Ishikawa (cell line): ENCODE measurements at regions not wholly inside any gene's neighbourhood (a gene's known extent, or its start where the extent isn't known, plus 50 kb on each side); places are given as distances from the start of the nearest gene placed in this dataset.

Experiments
- CEBPB ChIP-seq: IDR thresholded peaks from 2 replicates; pipeline ENCODE4 v1.6.1; 2012
- CREB1 ChIP-seq: IDR thresholded peaks from 2 replicates; pipeline ENCODE4 v1.6.1; 2012; ENCODE audit warnings: low read depth
- EGR1 ChIP-seq: IDR thresholded peaks from 2 replicates; pipeline ENCODE4 v1.6.1; 2012
- EP300 ChIP-seq: IDR thresholded peaks from 2 replicates; pipeline ENCODE4 v1.6.1; 2012; ENCODE audit warnings: borderline replicate concordance
- FOXM1 ChIP-seq: IDR thresholded peaks from 2 replicates; pipeline ENCODE4 v1.6.1; 2012; ENCODE audit warnings: low read depth, borderline replicate concordance
- NFIC ChIP-seq: IDR thresholded peaks from 2 replicates; pipeline ENCODE4 v1.6.1; 2012
- RAD21 ChIP-seq: IDR thresholded peaks from 2 replicates; pipeline ENCODE4 v1.6.1; 2012; ENCODE audit warnings: low read depth
- TAF1 ChIP-seq: IDR thresholded peaks from 2 replicates; pipeline ENCODE4 v1.6.1; 2012; ENCODE audit warnings: low read depth, mild to moderate bottlenecking
- TCF12 ChIP-seq: IDR thresholded peaks from 2 replicates; pipeline ENCODE4 v1.6.1; 2012; ENCODE audit warnings: low read depth
- TEAD4 ChIP-seq: IDR thresholded peaks from 2 replicates; pipeline ENCODE4 v1.6.1; 2012
- YY1 ChIP-seq: IDR thresholded peaks from 2 replicates; pipeline ENCODE4 v1.6.1; 2012; ENCODE audit warnings: low read depth
- ZBTB7A ChIP-seq: IDR thresholded peaks from 2 replicates; pipeline ENCODE4 v1.6.1; 2012; ENCODE audit warnings: low read depth
- TF ChIP-seq, protein P1 (sequence below): IDR thresholded peaks from 2 replicates; pipeline ENCODE4 v1.6.1; 2012
- TF ChIP-seq, protein P2 (sequence below): IDR thresholded peaks from 2 replicates; pipeline ENCODE4 v1.6.1; 2012
- TF ChIP-seq, protein P3 (sequence below): IDR thresholded peaks from 2 replicates; pipeline ENCODE4 v1.6.1; 2012; ENCODE audit warnings: low read depth, mild to moderate bottlenecking

GRCh38 chr14:49220492-49220891, 365.7 kb downstream of the RPS29 start:
- TF ChIP-seq RAD21: no peak

DNA sequence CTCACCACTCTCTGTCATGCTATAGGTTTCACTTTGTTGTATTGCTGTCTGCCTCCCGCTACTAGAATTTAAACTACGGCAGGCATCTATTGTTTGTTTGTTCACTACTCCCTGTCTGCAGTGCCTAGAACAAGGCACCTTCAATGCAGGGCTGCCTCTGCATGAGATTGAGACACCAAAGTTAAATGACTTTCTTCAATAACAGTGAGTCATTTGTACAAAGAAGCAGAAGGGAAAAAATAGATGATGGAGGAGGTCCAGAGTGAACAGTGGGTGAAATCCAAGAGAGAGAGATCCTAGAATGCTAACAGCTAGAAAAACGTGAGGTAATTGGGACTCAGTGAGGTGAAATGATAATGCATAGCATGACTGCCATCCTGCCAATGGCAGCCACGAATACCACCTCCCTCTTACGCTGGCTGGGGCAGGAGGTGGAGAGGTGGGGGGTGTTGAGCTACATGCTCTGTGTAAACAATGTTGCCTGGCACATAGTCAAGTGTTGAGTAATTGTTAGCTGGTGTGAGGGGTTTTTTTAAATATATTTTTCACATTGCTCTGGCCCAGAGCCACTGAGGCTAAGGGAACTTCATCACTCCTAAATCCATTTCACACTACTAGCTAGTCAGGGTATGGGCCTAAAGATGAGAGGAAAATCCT, 367.6 kb downstream of the RPS29 start:
- TF ChIP-seq CREB1 (no peak), FOXM1 (no peak)
- TF ChIP-seq, protein P1, sequence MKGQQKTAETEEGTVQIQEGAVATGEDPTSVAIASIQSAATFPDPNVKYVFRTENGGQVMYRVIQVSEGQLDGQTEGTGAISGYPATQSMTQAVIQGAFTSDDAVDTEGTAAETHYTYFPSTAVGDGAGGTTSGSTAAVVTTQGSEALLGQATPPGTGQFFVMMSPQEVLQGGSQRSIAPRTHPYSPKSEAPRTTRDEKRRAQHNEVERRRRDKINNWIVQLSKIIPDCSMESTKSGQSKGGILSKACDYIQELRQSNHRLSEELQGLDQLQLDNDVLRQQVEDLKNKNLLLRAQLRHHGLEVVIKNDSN: no peak

DNA sequence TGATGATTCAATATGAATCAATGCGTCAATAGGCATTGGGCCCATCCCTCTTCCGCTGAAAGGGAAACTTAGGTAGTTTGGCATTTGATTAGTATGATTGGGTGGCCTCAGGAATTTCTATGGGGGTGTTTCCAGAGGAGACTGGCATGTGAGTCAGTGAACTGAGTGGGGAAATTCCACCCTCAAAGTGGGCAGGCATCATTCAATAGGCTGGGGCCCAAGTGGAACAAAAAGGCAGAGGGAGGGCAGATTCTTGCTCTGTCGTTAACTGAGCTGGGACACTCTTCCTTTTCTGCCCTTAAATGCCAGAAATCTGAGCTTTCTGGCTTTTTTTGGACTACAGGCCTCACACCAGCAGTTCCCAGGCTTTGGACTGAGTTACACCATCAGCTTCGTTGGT, 373.5 kb downstream of the RPS29 start:
- TF ChIP-seq ZBTB7A: no peak
- TF ChIP-seq, protein P2, sequence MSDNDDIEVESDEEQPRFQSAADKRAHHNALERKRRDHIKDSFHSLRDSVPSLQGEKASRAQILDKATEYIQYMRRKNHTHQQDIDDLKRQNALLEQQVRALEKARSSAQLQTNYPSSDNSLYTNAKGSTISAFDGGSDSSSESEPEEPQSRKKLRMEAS: no peak
- TF ChIP-seq EGR1: no peak
- TF ChIP-seq, protein P3, sequence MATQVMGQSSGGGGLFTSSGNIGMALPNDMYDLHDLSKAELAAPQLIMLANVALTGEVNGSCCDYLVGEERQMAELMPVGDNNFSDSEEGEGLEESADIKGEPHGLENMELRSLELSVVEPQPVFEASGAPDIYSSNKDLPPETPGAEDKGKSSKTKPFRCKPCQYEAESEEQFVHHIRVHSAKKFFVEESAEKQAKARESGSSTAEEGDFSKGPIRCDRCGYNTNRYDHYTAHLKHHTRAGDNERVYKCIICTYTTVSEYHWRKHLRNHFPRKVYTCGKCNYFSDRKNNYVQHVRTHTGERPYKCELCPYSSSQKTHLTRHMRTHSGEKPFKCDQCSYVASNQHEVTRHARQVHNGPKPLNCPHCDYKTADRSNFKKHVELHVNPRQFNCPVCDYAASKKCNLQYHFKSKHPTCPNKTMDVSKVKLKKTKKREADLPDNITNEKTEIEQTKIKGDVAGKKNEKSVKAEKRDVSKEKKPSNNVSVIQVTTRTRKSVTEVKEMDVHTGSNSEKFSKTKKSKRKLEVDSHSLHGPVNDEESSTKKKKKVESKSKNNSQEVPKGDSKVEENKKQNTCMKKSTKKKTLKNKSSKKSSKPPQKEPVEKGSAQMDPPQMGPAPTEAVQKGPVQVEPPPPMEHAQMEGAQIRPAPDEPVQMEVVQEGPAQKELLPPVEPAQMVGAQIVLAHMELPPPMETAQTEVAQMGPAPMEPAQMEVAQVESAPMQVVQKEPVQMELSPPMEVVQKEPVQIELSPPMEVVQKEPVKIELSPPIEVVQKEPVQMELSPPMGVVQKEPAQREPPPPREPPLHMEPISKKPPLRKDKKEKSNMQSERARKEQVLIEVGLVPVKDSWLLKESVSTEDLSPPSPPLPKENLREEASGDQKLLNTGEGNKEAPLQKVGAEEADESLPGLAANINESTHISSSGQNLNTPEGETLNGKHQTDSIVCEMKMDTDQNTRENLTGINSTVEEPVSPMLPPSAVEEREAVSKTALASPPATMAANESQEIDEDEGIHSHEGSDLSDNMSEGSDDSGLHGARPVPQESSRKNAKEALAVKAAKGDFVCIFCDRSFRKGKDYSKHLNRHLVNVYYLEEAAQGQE: no peak
- TF ChIP-seq NFIC: no peak
- TF ChIP-seq, protein P1: no peak
- no peak for TF ChIP-seq FOXM1
- no peak for TF ChIP-seq EP300
- TF ChIP-seq TEAD4: no peak
- TF ChIP-seq CREB1: no peak
- no peak for TF ChIP-seq RAD21
- no peak for TF ChIP-seq YY1
- no peak for TF ChIP-seq TAF1
- TF ChIP-seq TCF12: no peak
- TF ChIP-seq CEBPB: no peak

- TF ChIP-seq EGR1 (no peak), CEBPB (no peak), TCF12 (no peak), RAD21 (no peak), YY1 (no peak)
- TF ChIP-seq, protein P3: no peak
- TF ChIP-seq, protein P2: no peak
These were observed 376.8 kb downstream of the RPS29 start for GRCh38 chr14:49209416-49209815.

DNA sequence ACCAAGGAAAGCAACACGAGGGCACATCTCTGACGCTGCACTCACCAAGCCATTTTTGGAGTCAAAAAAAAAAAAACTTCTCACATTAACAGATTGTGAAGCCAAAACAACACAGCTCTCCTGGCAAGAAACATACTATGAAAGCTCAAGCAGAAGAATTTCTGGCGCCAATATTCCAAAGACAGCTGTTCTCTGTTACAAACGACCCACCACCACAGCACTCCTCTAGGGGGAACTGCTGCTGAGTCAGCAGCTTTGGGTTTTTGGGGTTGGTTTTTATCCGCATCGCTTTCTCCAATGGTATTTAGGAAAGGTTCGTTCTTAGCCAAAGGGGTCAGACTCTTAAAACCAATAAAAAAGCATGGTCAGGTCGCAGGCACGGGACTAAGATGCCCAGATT, 379.4 kb downstream of the RPS29 start:
- TF ChIP-seq, protein P1: no peak
- TF ChIP-seq ZBTB7A (no peak), EGR1 (no peak), RAD21 (no peak), FOXM1 (no peak), NFIC (no peak), EP300 (no peak), TCF12 (no peak), CEBPB (no peak), CREB1 (no peak), YY1 (no peak), TAF1 (no peak), TEAD4 (no peak)
- TF ChIP-seq, protein P2: no peak
- TF ChIP-seq, protein P3: no peak
